ENCODE measurements at regions not wholly inside any gene's neighbourhood (a gene's known extent, or its start where the extent isn't known, plus 50 kb on each side); places are given as distances from the start of the nearest gene placed in this dataset.

- TF ChIP-seq ZNF232 (CRISPR knock-in tag; IDR thresholded peaks at IDR 0.05) (no peak), MLLT1 (IDR thresholded peaks at IDR 0.05) (peak; percentile 74 to 78), ZNF436 (CRISPR knock-in tag; IDR thresholded peaks at IDR 0.05) (no peak), HNRNPL (IDR thresholded peaks at IDR 0.05; ENCODE audit: low read depth, low read length) (no peak), ZNF551 (CRISPR knock-in tag; IDR thresholded peaks at IDR 0.05) (no peak), HEY1 (CRISPR knock-in tag; IDR thresholded peaks at IDR 0.05; ENCODE audit: borderline replicate concordance) (no peak), TGIF2 (CRISPR knock-in tag; IDR thresholded peaks at IDR 0.05) (no peak), CREB1 (IDR thresholded peaks at IDR 0.05) (no peak), CREB1 (CRISPR knock-in tag; IDR thresholded peaks at IDR 0.05) (peak; percentile 46; the same call in 1 of the 2 replicates), ZNF696 (CRISPR knock-in tag; conservative IDR thresholded peaks at IDR 0.05) (no peak), PRDM10 (IDR thresholded peaks at IDR 0.05; ENCODE audit: partially characterized antibody) (no peak), LEF1 (IDR thresholded peaks at IDR 0.05) (peak; percentile 82), PKNOX1 (IDR thresholded peaks at IDR 0.05) (peak; percentile 80), MEIS2 (IDR thresholded peaks at IDR 0.05; ENCODE audit: partially characterized antibody) (peak; percentile 84), CREB3L1 (IDR thresholded peaks at IDR 0.05; ENCODE audit: borderline replicate concordance, low read depth) (no peak), PHB (CRISPR knock-in tag; IDR thresholded peaks at IDR 0.05) (no peak), E2F4 (CRISPR knock-in tag; IDR thresholded peaks at IDR 0.05; ENCODE audit: low read depth) (no peak), U2AF2 (optimal IDR thresholded peaks at IDR 0.05; ENCODE audit: low read depth, low read length) (no peak), PPARD (CRISPR knock-in tag; IDR thresholded peaks at IDR 0.05) (no peak)
These were observed 100.0 kb upstream of the CITED2 start (continued) for GRCh38 chr6:139474145-139475108.

Measured in K562 (cell line).